ENCODE measurements at regions not wholly inside any gene's neighbourhood (a gene's known extent, or its start where the extent isn't known, plus 50 kb on each side); places are given as distances from the start of the nearest gene placed in this dataset.

DNA sequence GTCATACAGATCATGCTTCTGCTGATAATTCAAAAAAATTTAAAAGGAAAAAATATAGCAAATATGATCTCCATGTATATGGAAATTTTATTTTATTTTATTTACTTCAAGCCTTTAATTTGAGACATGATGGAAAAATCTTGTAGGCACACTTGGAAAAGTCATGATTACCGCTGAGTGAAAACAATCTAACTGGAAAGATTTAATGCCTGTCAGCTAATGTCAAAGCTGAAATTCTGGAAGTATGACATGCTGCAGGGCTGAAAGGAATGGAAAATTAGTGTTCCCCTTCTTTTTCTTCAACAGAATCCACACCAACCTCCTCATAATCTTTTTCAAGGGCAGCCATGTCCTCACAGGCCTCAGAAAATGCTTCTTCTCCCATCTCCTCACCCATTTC lies 58.2 kb downstream of the RPRM start:
- Histone ChIP-seq H2AFZ (ENCODE audit: low read depth) (no peak overlapping the region), H3K4me3 (IDR thresholded peaks at IDR 0.05; ENCODE audit: insufficient read depth, low read depth, low read length) (no peak overlapping the region), H4K20me1 (ENCODE audit: insufficient read depth) (no peaks in the 10 kb centered on the region), H3K9ac (no peak overlapping the region), H3K79me2 (ENCODE audit: insufficient read depth, low read depth) (no peaks in the 10 kb centered on the region), H3K27ac (no peak overlapping the region), H3K27me3 (ENCODE audit: insufficient read depth, low read depth) (no peaks in the 10 kb centered on the region), H3K4me1 (ENCODE audit: low read depth, poor library complexity, severe bottlenecking) (no peaks in the 10 kb centered on the region), H3K4me2 (no peak overlapping the region), H3K36me3 (ENCODE audit: insufficient read depth) (no peaks in the 10 kb centered on the region)
- TF ChIP-seq, protein P1, sequence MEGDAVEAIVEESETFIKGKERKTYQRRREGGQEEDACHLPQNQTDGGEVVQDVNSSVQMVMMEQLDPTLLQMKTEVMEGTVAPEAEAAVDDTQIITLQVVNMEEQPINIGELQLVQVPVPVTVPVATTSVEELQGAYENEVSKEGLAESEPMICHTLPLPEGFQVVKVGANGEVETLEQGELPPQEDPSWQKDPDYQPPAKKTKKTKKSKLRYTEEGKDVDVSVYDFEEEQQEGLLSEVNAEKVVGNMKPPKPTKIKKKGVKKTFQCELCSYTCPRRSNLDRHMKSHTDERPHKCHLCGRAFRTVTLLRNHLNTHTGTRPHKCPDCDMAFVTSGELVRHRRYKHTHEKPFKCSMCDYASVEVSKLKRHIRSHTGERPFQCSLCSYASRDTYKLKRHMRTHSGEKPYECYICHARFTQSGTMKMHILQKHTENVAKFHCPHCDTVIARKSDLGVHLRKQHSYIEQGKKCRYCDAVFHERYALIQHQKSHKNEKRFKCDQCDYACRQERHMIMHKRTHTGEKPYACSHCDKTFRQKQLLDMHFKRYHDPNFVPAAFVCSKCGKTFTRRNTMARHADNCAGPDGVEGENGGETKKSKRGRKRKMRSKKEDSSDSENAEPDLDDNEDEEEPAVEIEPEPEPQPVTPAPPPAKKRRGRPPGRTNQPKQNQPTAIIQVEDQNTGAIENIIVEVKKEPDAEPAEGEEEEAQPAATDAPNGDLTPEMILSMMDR (conservative IDR thresholded peaks at IDR 0.05; ENCODE audit: low read depth, low read length) = no peak

DNA sequence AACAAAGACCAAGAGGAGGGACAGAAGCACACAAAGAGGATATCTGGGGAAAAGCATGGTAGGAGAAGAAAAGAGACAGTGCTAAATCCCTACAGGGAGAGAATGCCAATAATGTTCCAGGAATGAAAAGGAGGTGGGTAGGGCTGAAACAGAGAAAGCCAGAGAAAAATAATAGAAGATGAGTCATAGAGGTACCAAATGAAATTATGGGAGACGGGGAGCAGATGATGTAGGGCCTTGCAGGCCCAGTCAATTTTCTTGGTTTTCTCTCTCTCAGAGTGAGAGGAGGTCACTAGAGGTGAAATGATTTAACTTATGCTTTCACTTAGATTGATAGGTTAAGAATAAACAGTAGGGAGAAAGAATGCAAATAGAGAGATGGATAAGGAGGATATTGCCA lies 61.5 kb downstream of the RPRM start:
- no peaks in the 10 kb centered on the region; the same call in 1 of the 2 replicates for H3K79me2 ChIP-seq (ENCODE audit: insufficient read depth, low read depth)
- H3K27ac ChIP-seq = no peak overlapping the region
- peaks cover 2% of the 10 kb centered on the region for H3K4me1 ChIP-seq (ENCODE audit: low read depth, poor library complexity, severe bottlenecking)
- no peak overlapping the region for H3K4me2 ChIP-seq
- no peaks in the 10 kb centered on the region for H3K36me3 ChIP-seq (ENCODE audit: insufficient read depth)
- no peaks in the 10 kb centered on the region for H3K27me3 ChIP-seq (ENCODE audit: insufficient read depth, low read depth)
- no peak overlapping the region for H3K4me3 ChIP-seq (IDR thresholded peaks at IDR 0.05; ENCODE audit: insufficient read depth, low read depth, low read length)
- H2AFZ ChIP-seq (ENCODE audit: low read depth) = no peak overlapping the region
- no peaks in the 10 kb centered on the region for H4K20me1 ChIP-seq (ENCODE audit: insufficient read depth)
- no peak overlapping the region for H3K9ac ChIP-seq
- TF ChIP-seq, protein P1 (conservative IDR thresholded peaks at IDR 0.05; ENCODE audit: low read depth, low read length) = no peak

GRCh38 chr2:153416071-153416470 lies 62.5 kb downstream of the RPRM start:
- TF ChIP-seq, protein P1 (conservative IDR thresholded peaks at IDR 0.05; ENCODE audit: low read depth, low read length) = no peak

DNA sequence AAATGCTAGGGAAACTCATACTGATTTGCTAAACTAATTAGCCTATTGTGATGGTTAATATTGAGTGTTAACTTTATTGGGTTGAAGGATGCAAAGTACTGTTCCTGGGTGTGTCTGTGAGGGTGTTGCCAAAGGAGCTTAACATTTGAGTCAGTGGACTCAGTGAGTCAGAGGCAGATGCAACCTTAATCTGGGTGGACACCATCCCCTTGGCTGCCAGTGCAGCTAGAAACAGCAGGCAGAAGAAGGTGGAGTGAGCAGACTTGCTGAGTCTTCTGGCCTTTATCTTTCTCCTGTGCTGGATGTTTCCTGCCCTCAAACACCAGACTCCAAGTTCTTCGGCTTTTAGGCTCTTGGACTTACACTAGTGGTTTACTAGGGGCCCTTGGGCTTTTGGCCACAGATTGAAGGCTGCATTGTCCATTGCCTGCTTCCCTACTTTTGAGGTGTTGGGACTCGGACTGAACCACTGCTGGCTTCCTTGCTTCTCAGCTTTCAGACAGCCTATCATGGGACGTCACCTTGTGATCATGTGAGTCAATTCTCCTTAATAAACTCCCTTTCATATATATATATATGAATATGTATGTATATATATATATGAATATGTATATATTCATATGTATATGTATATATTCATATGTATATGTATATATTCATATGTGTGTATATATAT lies 69.7 kb downstream of the RPRM start:
- Histone ChIP-seq H4K20me1 (ENCODE audit: insufficient read depth) (no peaks in the 10 kb centered on the region), H2AFZ (ENCODE audit: low read depth) (no peak overlapping the region), H3K4me1 (ENCODE audit: low read depth, poor library complexity, severe bottlenecking) (peaks cover 46% of the 10 kb centered on the region), H3K27ac (no peak overlapping the region), H3K27me3 (ENCODE audit: insufficient read depth, low read depth) (no peaks in the 10 kb centered on the region), H3K9ac (no peak overlapping the region), H3K4me2 (no peak overlapping the region), H3K79me2 (ENCODE audit: insufficient read depth, low read depth) (peaks cover 21% of the 10 kb centered on the region), H3K4me3 (IDR thresholded peaks at IDR 0.05; ENCODE audit: insufficient read depth, low read depth, low read length) (no peak overlapping the region), H3K36me3 (ENCODE audit: insufficient read depth) (no peaks in the 10 kb centered on the region)
- TF ChIP-seq, protein P1 (conservative IDR thresholded peaks at IDR 0.05; ENCODE audit: low read depth, low read length) = no peak

More at GRCh38 chr2:153416071-153416470, 62.5 kb downstream of the RPRM start:
- Histone ChIP-seq H3K4me3 (IDR thresholded peaks at IDR 0.05; ENCODE audit: insufficient read depth, low read depth, low read length) (no peak overlapping the region), H2AFZ (ENCODE audit: low read depth) (no peak overlapping the region), H3K4me1 (ENCODE audit: low read depth, poor library complexity, severe bottlenecking) (peaks cover 7% of the 10 kb centered on the region), H3K27me3 (ENCODE audit: insufficient read depth, low read depth) (no peaks in the 10 kb centered on the region), H3K36me3 (ENCODE audit: insufficient read depth) (no peaks in the 10 kb centered on the region), H3K9ac (no peak overlapping the region), H4K20me1 (ENCODE audit: insufficient read depth) (no peaks in the 10 kb centered on the region), H3K4me2 (no peak overlapping the region), H3K27ac (no peak overlapping the region), H3K79me2 (ENCODE audit: insufficient read depth, low read depth) (no peaks in the 10 kb centered on the region; the same call in 1 of the 2 replicates)

All from KMS-11 (cell line).